NCI-H345 (cell line): ENCODE measurements at regions not wholly inside any gene's neighbourhood (a gene's known extent, or its start where the extent isn't known, plus 50 kb on each side); places are given as distances from the start of the nearest gene placed in this dataset.
"Not testable (repeated sequence)": the region's sequence is repeated elsewhere in the genome, so short reads cannot be mapped to it uniquely, and the experiment has no call there.

Source experiments
- DNase-seq: peaks from one replicate; lab custom pipeline; 2025; lab: John Stamatoyannopoulos, UW

DNA sequence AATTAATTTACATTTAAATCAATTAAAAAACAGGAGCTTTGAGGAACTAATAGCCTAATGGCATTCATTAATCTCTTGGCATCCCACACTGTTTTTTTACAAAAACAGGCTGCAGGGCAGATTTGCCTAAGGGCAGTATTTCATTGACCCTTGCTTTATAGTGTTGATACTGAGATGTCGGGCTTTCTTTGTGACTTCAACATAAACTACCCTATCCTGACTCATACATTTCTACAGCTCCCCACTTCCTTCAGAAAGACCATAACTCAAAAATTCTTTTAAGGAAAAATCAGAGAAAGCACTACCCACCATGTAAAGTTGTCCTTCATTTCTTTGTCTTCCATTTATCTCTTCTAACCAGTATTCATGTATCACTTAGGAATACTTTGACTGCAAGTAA is 92.2 kb upstream of the NT5E start:
- DNase-seq = no peak

DNA sequence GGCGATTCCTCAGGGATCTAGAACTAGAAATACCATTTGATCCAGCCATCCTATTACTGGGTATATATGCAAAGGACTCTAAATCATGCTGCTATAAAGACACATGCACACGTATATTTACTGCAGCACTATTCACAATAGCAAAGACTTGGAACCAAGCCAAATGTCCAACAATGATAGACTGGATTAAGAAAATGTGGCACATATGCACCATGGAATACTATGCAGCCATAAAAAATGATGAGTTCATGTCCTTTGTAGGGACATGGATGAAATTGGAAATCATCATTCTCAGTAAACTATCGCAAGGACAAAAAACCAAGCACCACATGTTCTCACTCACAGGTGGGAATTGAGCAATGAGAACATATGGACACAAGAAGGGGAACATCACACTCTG is 93.1 kb upstream of the NT5E start:
- not testable (repeated sequence) for DNase-seq

DNA sequence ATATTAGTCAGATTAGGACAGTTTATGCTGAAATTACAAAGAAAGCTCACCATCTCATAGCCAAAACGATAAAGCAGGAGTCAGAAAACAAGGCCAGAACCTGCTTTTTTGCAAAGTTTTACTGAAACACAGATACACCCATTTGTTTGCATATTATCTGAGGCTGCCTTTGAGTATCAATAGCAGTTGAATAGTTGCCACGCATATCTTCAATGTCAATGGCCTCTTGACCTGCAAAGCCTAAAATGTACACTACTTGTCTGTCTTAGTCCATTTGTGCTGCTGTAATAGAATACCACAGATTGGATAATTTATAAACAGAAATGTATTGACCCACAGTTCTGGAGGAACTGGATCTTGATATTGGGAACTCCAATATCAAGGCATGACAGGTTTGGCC is 94.1 kb upstream of the NT5E start:
- no peak for DNase-seq

DNA sequence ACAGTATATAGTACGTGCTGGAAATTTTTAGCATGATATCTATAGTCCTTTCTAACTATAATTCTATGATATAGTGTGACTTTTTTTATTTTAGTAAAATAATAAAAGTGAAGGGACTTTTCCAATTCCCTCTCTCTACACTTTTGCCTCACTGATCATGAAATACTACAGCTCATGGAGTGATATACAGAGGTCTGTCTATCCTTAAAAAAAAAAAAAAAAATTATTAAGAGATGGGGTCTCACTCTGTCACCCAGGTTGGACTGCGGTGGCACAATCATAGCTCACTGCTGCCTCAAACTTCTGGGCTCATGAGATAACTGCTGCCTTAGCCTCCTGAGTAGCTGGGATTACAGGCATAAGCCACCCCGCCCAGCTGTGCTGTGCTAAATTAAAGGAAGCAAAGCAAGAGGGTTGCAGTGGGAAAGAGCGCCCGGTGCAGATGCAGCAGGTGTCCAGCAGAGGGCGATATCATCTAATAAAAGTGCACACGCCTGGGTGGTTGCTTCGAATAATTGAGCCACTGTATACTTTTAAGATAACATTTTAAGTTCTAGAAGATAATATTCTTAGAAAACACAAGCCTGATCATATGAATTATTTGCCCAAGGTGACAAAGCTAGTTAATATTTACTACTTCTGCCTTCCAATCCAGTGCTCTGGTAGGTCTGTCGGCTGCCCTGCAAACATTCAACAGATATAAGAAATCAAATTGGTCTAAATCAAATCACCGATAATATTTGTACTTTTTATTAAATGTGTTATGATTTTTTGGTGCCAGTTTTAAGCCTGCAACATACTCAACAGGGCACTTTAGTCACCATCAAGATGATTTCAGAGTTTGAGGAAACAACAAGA is 94.9 kb upstream of the NT5E start:
- DNase-seq = peak; percentile 42

DNA sequence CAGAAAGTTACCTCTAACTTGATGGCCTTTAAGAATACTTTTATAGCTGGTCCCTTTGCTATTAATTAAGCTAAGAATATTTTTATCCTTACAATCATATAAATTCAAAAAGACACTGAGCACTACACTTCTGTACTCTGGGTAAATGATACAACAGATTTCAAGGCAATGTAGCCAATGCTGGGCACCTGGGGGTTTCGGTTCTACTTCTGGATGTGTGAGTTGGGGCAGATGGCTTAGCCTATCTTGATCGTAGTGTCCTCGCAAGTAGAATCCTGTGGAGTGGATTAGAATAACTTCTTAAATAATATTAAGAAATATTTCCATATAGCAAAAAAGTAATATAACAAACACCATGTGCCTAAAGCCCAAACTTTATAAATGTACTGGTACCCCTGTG is 96.9 kb upstream of the NT5E start:
- no peak for DNase-seq

DNA sequence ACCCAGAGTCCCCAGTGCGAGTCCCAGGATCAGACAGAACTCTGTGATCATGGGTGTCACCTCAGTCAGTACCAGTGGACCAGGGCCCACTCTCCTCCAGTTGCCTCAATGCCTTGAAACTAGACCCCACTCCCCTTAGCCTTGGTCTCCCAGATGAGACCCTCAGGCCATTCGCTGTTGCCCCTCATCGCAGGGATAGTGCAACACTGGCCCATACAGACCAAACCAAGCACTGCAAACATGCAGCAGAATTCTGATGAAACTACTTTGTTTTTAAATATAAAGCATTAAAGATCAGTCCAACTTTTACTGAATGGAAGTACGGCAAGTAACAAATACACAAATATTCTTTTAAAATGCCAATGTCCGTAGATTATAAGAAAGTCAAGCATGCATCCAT is 101.2 kb upstream of the NT5E start:
- no peak for DNase-seq

DNA sequence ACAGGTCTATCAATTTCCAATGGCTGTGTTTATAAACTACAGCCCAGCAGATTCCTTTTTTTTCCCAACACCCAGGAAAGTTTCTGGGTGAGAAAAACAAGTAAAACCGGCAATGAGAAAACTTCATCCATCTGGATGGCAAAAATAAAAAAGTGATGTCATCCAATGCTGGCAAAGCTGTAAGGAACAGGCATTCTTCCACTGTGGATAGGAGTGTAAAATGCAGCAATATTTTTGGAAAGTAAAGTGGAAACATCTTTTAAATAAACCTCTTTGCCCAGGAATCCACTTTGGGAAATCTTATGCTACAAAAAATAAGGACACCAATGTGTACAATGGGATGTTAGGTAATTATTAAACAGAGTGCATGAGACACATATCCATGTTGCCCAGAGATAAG is 102.1 kb upstream of the NT5E start:
- no peak for DNase-seq

DNA sequence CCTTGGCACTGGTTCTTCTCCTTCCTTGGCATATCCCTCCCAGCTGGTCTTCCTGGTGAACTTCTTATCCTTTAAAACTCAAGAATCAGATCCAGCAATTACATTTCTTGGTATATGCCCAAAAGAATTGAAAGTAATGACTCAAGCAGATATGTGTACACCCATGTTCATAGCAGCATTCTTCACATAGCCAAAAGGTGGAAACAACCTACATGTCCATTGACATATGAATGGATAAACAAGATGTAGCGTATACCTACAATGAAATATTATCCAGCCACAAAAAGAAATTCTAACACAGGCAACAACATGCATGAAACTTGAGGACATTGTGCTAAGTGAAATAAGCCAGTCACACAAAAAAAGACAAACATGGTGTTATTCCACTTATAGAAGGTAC is 103.7 kb upstream of the NT5E start:
- DNase-seq = no peak

DNA sequence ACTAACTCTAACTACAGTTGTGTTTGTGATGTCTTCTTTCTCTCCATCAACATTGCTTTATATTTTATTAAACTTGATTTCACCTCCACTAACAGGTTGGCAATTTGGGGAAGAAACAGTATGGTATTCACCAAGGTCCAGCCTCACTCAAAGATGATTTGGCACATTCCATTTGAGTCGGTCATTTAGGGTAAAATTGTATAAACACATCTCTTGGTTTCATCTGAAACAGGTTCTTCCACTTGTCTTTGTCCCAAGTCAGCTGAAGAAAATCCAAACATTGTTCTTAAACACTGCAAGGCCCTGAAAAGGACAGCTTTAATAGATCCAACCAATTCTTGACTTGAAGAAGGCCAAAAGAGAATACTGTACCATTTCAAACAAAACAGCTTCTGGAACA is 104.9 kb upstream of the NT5E start:
- no peak for DNase-seq

DNA sequence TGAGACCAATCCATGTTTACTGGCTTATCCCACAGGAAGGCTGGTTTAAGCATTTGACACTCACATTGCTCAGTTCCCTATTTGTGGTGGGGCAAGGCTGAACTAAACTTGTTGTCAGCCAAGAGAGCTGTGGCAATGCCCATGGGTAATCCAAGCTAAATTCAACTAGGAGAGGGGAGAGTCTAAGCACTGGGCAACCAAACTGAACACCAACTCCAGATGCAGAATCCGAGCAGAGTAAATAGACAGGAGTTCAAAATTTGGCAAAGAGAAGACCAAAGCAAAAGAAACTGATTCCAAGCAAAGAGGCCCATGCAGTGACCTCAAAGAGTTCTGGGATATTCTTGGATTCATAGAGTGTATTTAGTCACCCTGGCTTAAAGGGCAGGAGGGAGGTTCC is 106.5 kb upstream of the NT5E start:
- DNase-seq = no peak

DNA sequence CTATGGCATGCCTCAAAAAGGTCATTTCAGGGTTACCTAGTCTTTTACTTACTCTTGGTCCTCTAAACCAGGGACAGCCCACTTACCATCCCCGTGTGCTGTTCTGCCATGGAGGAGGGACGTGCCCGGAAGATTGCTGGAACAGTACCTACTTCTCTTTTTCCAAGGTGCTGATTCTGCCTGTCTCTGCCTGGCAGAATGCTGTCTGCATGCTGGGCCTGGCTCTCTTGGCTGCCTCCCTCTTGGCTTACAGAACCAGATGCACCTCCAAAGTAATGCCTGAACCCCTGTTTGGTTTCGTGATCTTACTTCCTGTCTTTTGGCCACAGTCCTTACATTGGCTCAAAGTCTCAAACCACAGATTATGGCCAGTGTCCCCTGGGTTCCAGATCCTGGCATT is 120.7 kb upstream of the NT5E start:
- no peak for DNase-seq

DNA sequence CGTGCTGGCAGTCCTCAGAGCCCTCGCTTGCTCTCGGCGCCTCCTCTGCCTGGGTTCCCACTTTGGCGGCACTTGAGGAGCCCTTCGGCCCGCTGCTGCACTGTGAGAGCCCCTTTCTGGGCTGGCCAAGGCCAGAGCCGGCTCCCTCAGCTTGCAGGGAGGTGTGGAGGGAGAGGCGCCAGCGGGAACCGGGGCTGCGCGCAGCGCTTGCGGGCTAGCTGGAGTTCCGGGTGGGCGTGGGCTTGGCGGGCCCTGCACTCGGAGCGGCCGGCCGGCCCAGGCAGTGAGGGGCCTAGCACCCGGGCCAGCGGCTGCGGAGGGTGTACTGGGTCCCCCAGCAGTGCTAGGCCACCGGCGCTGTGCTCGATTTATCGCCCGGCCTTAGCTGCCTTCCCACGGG is 124.1 kb upstream of the NT5E start:
- DNase-seq = not testable (repeated sequence)

DNA sequence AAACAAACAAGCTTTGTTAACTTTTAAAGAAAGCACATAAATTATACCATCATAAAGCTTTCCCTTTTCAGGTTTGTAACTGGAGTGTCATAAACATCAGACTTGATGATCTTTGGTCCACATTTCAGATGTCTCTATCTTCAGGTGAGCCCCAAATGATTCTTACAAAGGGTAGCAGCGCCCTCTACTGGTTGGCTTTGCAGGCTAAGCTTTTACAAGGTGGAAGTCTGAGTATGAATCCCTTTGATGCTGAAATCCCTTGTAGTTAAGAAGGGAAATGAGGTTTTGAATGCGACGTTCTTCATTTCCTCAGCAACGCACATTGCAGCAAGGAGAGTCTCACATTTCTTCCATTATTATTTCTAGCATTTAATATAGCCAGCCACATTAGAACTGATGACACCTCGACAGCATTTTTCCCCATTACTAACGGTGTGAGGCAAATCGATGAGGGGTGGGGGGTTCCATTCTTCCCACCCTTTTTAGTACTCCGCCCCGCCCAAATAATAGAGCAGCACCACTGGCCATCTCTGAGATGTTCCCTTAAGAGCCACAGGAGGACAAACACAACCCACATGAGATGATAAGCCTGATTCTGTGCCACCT is 126.3 kb upstream of the NT5E start:
- DNase-seq = peak; percentile 50

DNA sequence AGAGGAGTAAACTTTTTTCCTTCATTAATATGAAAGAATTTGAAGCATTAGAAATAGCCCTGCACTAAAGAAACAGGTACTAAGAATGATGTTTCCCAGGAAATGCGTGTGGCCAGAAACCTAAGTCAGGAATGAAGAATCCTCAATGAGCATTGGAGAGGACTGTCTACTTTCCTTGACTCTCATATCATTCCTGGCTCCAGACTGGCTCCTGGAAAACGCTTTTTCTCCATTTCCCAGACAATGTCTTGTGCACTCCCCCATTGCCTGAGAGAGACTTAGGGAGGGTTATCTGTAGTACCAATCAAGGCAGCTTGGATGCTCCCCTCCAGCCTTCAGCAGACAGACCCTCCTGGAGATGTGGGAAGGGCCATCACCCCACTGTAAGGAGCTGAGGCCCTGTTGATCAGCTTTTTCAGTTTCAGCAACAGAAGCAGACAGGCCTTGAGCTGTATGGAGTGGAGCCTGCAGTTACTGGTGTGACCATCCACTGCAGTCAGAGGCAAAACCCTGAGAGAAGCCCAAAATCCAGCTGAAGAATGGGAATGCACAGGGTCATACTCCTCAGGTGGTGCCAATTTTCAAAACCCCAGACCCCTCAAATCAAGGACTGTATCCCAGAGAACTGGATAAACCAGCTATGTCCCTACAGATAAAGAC is 127.3 kb upstream of the NT5E start:
- DNase-seq = no peak

DNA sequence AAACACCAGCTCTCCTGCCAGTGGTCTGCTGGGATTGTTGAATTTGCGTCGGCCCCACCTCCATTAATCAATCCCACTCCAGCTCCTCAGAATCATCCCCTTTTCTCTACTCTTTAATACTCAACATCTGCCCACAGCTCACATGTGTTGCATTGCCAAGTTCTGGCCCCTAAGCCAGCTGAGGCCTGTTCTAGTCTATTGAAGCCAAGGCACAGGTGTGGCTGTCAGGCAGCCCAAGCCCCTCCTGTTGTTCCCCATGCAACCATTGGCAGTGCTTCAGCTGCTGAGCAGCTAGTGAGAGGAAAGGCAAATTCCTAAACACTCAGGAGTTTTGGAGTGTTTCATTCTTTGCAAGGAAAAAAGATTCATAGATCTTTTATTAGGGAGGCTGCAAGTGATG is 128.0 kb upstream of the NT5E start:
- DNase-seq = no peak

DNA sequence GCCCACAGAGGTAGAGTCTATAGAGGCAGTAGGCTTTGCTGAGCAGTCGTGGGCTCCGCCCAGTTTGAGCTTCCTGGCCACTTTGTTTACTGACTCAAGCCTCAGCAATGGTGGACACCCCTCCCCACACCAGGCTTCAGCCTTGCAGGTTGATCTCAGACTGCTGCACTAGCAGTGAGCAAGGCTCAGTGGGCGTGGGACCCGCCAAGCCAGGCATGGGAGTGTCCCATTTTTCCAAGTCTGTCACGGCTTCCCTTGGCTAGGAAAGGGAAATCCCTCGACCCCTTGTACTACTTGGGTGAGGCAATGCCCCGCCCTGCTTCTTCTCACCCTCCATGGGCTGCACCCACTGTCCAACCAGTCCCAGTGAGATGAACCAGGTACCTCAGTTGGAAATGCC is 135.3 kb upstream of the NT5E start:
- DNase-seq = no peak

DNA sequence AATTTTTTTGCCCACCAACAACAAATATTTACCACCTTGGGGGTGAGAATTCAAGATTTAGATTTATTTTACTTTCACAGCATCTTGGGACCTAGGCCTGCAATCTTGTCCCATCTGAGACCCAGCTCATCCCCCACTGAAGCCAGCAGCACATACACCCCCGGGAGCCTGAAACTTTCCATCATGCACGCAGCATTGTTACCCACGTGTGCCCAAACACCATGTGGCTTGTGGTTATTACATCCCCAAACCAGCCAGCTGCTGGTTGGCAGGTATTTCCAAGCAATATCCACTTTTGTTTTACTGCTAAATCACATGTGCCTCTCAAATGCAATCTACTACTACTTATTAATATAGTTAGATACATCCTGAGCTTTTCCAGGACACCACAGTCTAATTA is 149.3 kb upstream of the NT5E start:
- DNase-seq = no peak

DNA sequence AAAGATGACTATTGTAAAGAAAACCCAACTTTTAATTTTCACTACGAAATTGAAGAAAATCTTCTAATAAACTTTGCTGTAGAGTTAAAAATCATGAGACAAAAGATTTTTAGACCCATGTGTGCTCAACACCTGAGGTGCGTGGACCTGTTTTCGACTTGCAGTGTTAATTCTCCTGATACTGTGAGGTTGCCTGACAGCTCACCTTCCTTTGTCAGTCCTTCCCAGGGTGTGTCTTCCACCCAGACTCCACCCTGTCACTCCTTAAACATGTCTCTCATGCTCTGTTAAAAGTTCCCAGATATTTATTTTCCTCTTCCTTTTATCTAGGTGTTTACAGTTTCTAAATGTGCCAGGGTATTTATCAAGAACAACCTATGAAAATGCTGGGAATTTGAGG is 151.3 kb upstream of the NT5E start:
- DNase-seq = no peak

DNA sequence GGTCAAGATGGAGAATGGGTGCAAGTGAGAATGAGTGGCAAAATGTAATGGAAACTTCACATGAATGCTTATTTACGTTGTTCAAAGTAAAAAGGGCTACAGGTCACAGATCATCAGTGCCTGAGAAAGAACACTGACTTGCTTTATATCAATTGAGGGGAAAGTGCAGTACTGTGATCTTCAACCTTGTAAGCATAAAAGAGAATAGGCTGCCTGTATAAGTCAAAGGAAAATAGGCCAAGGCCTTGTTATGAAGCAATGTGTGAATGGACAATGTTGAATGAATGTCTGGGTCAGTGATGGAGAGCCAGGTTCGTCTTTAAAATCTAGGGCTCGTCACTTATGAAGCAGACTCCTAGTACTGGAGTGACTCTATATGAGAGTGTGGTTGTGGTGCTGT is 158.6 kb upstream of the NT5E start:
- no peak for DNase-seq

DNA sequence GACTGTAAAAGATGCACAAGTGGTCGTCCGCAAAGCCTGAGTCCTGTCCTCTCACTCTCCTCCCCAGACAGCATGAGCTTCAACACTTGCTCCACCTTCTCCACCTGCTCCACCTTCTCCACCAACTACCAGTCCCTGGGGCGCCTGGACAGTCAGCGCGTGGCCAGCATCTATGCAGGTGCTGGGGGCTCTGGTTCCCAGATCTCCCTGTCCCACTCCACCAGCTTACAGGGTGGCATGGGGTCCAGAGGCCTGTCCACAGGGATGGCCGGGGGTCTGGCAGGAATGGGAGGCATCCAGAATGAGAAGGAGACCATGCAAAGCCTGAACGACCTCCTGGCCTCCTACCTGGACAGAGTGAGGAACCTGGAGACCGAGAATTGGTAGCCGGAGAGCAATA is 162.2 kb upstream of the NT5E start:
- DNase-seq = no peak

DNA sequence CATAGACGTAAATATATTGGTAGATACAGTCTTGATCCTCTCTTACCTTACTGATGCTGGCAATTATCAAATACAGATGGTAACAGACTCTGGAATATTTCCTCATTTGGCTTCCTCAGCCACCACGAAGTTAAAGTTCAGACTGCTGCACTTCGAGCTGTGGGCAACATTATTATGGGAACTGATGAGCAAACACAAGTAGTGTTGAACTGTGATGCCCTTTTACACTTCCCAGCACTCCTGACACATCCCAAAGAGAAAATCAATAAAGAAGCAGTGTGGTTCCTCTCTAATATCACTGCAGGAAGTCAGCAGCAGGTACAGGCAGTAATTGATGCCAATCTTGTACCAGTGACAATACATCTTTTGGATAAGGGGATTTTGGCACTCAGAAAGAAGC is 162.7 kb upstream of the NT5E start:
- no peak for DNase-seq

DNA sequence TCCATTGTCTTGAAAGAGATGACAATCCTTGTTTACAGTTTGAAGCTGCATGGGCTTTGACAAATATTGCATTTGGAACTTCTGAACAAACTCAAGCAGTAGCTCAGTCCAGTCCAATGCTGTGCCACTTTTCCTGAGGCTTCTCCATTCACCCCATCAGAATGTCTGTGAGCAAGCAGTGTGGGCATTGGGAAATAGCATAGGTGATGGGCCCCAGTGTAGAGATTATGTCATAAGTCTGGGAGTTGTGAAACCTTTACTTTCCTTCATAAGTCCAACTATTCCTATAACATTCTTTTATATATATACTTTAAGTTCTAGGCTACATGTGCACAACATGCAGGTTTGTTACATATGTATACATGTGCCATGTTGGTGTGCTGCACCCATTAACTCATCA is 163.4 kb upstream of the NT5E start:
- DNase-seq = not testable (repeated sequence)

DNA sequence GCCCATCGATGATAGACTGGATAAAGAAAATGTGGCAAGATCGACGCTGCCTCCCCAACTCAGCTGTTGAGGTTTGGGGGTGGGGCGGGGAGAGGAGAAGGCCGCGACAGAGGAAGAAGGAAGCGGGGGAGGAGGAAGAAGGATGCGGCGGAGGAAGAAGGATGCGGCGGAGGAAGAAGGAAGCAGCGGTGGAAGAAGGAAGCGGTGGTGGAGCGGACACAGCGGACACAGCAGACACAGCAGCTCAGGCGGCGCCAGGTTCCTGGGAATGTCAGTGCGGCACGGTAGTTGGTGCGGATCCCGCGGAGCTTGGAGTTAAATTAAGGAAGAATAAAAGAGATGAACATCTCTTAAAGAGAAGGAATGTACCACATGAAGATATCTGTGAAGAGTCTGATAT is 163.9 kb upstream of the NT5E start:
- no peak for DNase-seq
